ENCODE measurements at regions not wholly inside any gene's neighbourhood (a gene's known extent, or its start where the extent isn't known, plus 50 kb on each side); places are given as distances from the start of the nearest gene placed in this dataset. TPM values are rescaled to one million over a fixed set of nuclear protein-coding genes. Genes with fewer than 3 reads are reported as not detected.

- DNase-seq (ENCODE audit: insufficient read length, low spot score, missing footprints): no peak
- H2AFZ ChIP-seq (ENCODE audit: low read length): no peak overlapping the region
- no peaks in the 10 kb centered on the region for H4K20me1 ChIP-seq (ENCODE audit: insufficient read depth, low read length)
- H3K9me3 ChIP-seq (ENCODE audit: low read depth, low read length): no peaks in the 10 kb centered on the region
- no peaks in the 10 kb centered on the region for H3K27me3 ChIP-seq (ENCODE audit: insufficient read depth, low read length)
- TF ChIP-seq CTCF (IDR thresholded peaks at IDR 0.05; ENCODE audit: extremely low read depth, low read depth, low read length): no peak
- no peaks in the 10 kb centered on the region for H3K79me2 ChIP-seq (ENCODE audit: insufficient read depth, low read length)
- H3K4me3 ChIP-seq (ENCODE audit: insufficient read depth, low read length): no peak overlapping the region
- H3K4me1 ChIP-seq (ENCODE audit: insufficient read depth, low read length): no peaks in the 10 kb centered on the region
- H3K27ac ChIP-seq (ENCODE audit: low read depth, low read length): no peak overlapping the region
- no peaks in the 10 kb centered on the region for H3K36me3 ChIP-seq (ENCODE audit: insufficient read depth, low read length)
- H3K4me2 ChIP-seq (ENCODE audit: insufficient read depth, low read length): no peak overlapping the region
Measured at GRCh38 chr14:25101276-25101675, 51.3 kb upstream of the STXBP6 start.

Small RNA genes lying in the stretch of these regions (small RNA-seq; reads per million reads assigned to genes)
- gene HMGN2P6: not detected

All from osteoblast (primary cell).